ENCODE measurements at regions not wholly inside any gene's neighbourhood (a gene's known extent, or its start where the extent isn't known, plus 50 kb on each side); places are given as distances from the start of the nearest gene placed in this dataset.

- no peaks in the 10 kb centered on the region for H3K9me3 ChIP-seq (ENCODE audit: control insufficient read depth in 4 of 4, low read length in 3 of 4)
- no peak for DNase-seq (ENCODE audit: low spot score)
- 85% methylated on average over 3 of the region's 3 CpGs for WGBS
- H3K36me3 ChIP-seq (ENCODE audit: control insufficient read depth in 4 of 4, insufficient read depth in 3 of 4, low read depth in 1 of 4, low read length in 3 of 4), result no peaks in the 10 kb centered on the region
- H3K9ac ChIP-seq (ENCODE audit: low read depth in 1 of 2, low read length in 2 of 2), result no peak overlapping the region
- H3K4me1 ChIP-seq (ENCODE audit: control insufficient read depth in 4 of 4, insufficient read depth in 4 of 4, low read length in 3 of 4), result no peaks in the 10 kb centered on the region
- no peak overlapping the region for H3K27ac ChIP-seq (ENCODE audit: low read depth in 1 of 2, low read length in 2 of 2)
- no peak overlapping the region for H3K4me3 ChIP-seq (ENCODE audit: low read depth in 1 of 3, low read length in 3 of 3)
- H3K27me3 ChIP-seq (ENCODE audit: control insufficient read depth in 4 of 4, insufficient read depth in 4 of 4, low read length in 3 of 4), result no peaks in the 10 kb centered on the region
- no peak for TF ChIP-seq NR2F2 (IDR thresholded peaks at IDR 0.05)
- TF ChIP-seq HNF4A (conservative IDR thresholded peaks at IDR 0.05), result no peak
- no peak for TF ChIP-seq EGR1 (IDR thresholded peaks at IDR 0.05; ENCODE audit: low read depth in 2 of 2)
- TF ChIP-seq ZBTB33 (IDR thresholded peaks at IDR 0.05), result no peak
- no peak for TF ChIP-seq GABPA (IDR thresholded peaks at IDR 0.05 in 1 of 2, conservative IDR thresholded peaks at IDR 0.05 in 1 of 2)
- TF ChIP-seq ATF3 (IDR thresholded peaks at IDR 0.05), result no peak
Measured at GRCh38 chr5:106386287-106386686, 1284.5 kb downstream of the EFNA5 start.

GRCh38 chr5:106380736-106381135, 1290.0 kb downstream of the EFNA5 start:
- no peak overlapping the region for H3K27ac ChIP-seq (ENCODE audit: low read depth in 1 of 2, low read length in 2 of 2)
- H3K36me3 ChIP-seq (ENCODE audit: control insufficient read depth in 4 of 4, insufficient read depth in 3 of 4, low read depth in 1 of 4, low read length in 3 of 4), result no peaks in the 10 kb centered on the region
- 56% methylated on average over 1 of the region's 1 CpG for WGBS
- DNase-seq (ENCODE audit: low spot score), result no peak
- TF ChIP-seq YY1 (IDR thresholded peaks at IDR 0.05) (no peak), MAX (IDR thresholded peaks at IDR 0.05) (no peak), JUND (IDR thresholded peaks at IDR 0.05) (no peak), RAD21 (IDR thresholded peaks at IDR 0.05) (no peak), ZBTB33 (IDR thresholded peaks at IDR 0.05) (no peak)
- H3K4me3 ChIP-seq (ENCODE audit: low read depth in 1 of 3, low read length in 3 of 3), result no peak overlapping the region
- H3K4me1 ChIP-seq (ENCODE audit: control insufficient read depth in 4 of 4, insufficient read depth in 4 of 4, low read length in 3 of 4), result no peaks in the 10 kb centered on the region
- no peaks in the 10 kb centered on the region for H3K9me3 ChIP-seq (ENCODE audit: control insufficient read depth in 4 of 4, low read length in 3 of 4)
- no peaks in the 10 kb centered on the region for H3K27me3 ChIP-seq (ENCODE audit: control insufficient read depth in 4 of 4, insufficient read depth in 4 of 4, low read length in 3 of 4)
- H3K9ac ChIP-seq (ENCODE audit: low read depth in 1 of 2, low read length in 2 of 2), result no peak overlapping the region

DNA sequence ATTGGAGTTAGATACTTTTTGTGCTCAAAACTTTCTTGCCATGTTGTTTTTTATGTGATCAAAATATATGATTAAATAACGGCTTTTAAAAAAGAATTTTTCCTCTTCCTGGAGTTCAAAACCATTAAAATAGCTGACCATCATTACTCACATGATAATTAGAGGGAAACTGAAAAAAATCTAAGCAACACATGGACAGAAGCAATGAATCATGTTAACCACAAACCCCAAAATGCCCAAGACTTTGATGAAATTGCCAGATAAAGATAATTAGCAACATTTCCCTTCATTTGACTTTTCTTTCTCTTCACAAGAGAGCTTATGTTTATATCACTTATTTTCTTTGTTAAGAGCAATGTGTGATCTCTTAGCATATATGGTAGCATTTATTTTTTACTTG, 1294.2 kb downstream of the EFNA5 start:
- Histone ChIP-seq H3K9ac (ENCODE audit: low read depth in 1 of 2, low read length in 2 of 2) (no peak overlapping the region), H3K27ac (ENCODE audit: low read depth in 1 of 2, low read length in 2 of 2) (no peak overlapping the region), H3K36me3 (ENCODE audit: control insufficient read depth in 4 of 4, insufficient read depth in 3 of 4, low read depth in 1 of 4, low read length in 3 of 4) (no peaks in the 10 kb centered on the region), H3K4me3 (ENCODE audit: low read depth in 1 of 3, low read length in 3 of 3) (no peak overlapping the region), H3K4me1 (ENCODE audit: control insufficient read depth in 4 of 4, insufficient read depth in 4 of 4, low read length in 3 of 4) (no peaks in the 10 kb centered on the region), H3K9me3 (ENCODE audit: control insufficient read depth in 4 of 4, low read length in 3 of 4) (no peaks in the 10 kb centered on the region), H3K27me3 (ENCODE audit: control insufficient read depth in 4 of 4, insufficient read depth in 4 of 4, low read length in 3 of 4) (peaks cover 0 to 4% (median 0%) of the 10 kb centered on the region in 4 donors)
- TF ChIP-seq SP1 (IDR thresholded peaks at IDR 0.05) (no peak), REST (IDR thresholded peaks at IDR 0.05) (no peak), TAF1 (conservative IDR thresholded peaks at IDR 0.05) (no peak), NR2F2 (IDR thresholded peaks at IDR 0.05) (no peak), RAD21 (IDR thresholded peaks at IDR 0.05) (no peak), HNF4G (IDR thresholded peaks at IDR 0.05) (no peak), YY1 (IDR thresholded peaks at IDR 0.05) (no peak), RXRA (IDR thresholded peaks at IDR 0.05) (no peak), EGR1 (IDR thresholded peaks at IDR 0.05; ENCODE audit: low read depth in 2 of 2) (no peak), FOXA2 (IDR thresholded peaks at IDR 0.05) (no peak), MAX (IDR thresholded peaks at IDR 0.05) (no peak)
- TF ChIP-seq, protein P1, sequence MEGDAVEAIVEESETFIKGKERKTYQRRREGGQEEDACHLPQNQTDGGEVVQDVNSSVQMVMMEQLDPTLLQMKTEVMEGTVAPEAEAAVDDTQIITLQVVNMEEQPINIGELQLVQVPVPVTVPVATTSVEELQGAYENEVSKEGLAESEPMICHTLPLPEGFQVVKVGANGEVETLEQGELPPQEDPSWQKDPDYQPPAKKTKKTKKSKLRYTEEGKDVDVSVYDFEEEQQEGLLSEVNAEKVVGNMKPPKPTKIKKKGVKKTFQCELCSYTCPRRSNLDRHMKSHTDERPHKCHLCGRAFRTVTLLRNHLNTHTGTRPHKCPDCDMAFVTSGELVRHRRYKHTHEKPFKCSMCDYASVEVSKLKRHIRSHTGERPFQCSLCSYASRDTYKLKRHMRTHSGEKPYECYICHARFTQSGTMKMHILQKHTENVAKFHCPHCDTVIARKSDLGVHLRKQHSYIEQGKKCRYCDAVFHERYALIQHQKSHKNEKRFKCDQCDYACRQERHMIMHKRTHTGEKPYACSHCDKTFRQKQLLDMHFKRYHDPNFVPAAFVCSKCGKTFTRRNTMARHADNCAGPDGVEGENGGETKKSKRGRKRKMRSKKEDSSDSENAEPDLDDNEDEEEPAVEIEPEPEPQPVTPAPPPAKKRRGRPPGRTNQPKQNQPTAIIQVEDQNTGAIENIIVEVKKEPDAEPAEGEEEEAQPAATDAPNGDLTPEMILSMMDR (IDR thresholded peaks at IDR 0.05; ENCODE audit: low read depth, low read length, missing input control), result no peak
- no peak for DNase-seq (ENCODE audit: low spot score)
- whole genome bisulfite sequencing, result 42% methylated on average over 1 of the region's 1 CpG

Measured in liver (tissue), 8 donors.